HCT116 (cell line): ENCODE measurements at regions not wholly inside any gene's neighbourhood (a gene's known extent, or its start where the extent isn't known, plus 50 kb on each side); places are given as distances from the start of the nearest gene placed in this dataset.

Source experiments
- CBX3 ChIP-seq: IDR thresholded peaks from 2 replicates; pipeline ENCODE4 v1.6.1; 2012; ENCODE audit warnings: low read depth
- CEBPB ChIP-seq: IDR thresholded peaks from 2 replicates; pipeline ENCODE4 v1.6.1; 2012; ENCODE audit warnings: low read depth
- EGR1 ChIP-seq: IDR thresholded peaks from 2 replicates; pipeline ENCODE4 v1.6.1; 2012; ENCODE audit warnings: low read depth
- EZH2 ChIP-seq: fragments of 200-600 bp; sonication (generic); IDR thresholded peaks from 2 replicates; pipeline ENCODE4 v1.6.1; 2017; ENCODE audit warnings: antibody characterized with exemption, mixed run types
- EZH2phosphoT487 ChIP-seq: fragments of 200-600 bp; IDR thresholded peaks from 2 replicates; pipeline ENCODE4 v1.6.1; 2018; ENCODE audit warnings: antibody characterized with exemption, borderline replicate concordance
- SP1 ChIP-seq: IDR thresholded peaks from 2 replicates; pipeline ENCODE4 v1.6.1; 2012; ENCODE audit warnings: low read depth
- SRF ChIP-seq: IDR thresholded peaks from 2 replicates; pipeline ENCODE4 v1.6.1; 2012; ENCODE audit warnings: low read depth
- ZBTB33 ChIP-seq: IDR thresholded peaks from 2 replicates; pipeline ENCODE4 v1.6.1; 2011; ENCODE audit warnings: mild to moderate bottlenecking, low read length, moderate library complexity; ENCODE audit not compliant: insufficient replicate concordance; ENCODE audit errors: extremely low read depth
- ZFX ChIP-seq: fragments of 450-650 bp; IDR thresholded peaks from 2 replicates; pipeline ENCODE4 v1.6.1; 2017
- TF ChIP-seq, protein P1 (sequence below), 3 experiments: fragments of 200-600 bp in 1 of 3; sonication (generic) in 1 of 3; IDR thresholded peaks in 2 of 3; conservative IDR thresholded peaks in 1 of 3; 2 replicates each; pipeline ENCODE4 v1.5.1; 2012 to 2017; ENCODE audit warnings: low read depth in 2 of 3, low read length in 2 of 3, antibody characterized with exemption in 1 of 3, borderline replicate concordance in 1 of 3, control low read depth in 1 of 3, mild to moderate bottlenecking in 1 of 3, mixed read lengths in 1 of 3, mixed run types in 1 of 3, moderate library complexity in 1 of 3; ENCODE audit not compliant: insufficient read depth in 1 of 3
- TF ChIP-seq, protein P2 (sequence below): IDR thresholded peaks from 2 replicates; pipeline ENCODE4 v1.6.1; 2012

DNA sequence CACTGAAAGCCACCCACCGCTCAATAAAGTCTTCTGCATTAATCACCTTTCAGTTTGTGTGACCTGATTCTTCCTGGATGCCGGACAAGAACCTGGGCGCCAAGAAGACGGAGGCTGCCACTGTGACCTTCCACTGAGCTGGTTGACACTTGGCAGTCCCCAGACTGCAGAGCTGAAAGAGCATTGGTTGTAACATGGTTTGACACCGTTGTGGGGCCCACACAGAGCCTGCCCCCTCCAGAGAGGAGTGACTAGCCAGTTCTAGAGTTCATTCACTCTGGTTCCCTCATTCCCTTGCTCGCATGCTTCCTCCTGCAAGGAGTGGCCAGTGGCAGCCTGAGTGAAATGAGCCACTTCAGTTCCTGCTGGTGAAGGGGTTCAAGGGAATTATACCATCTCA is 86.2 kb upstream of the ANXA1 start:
- TF ChIP-seq SP1 (no peak), CBX3 (no peak), SRF (no peak), EZH2phosphoT487 (no peak), CEBPB (no peak), ZBTB33 (no peak), EGR1 (no peak), ZFX (no peak), EZH2 (no peak)
- TF ChIP-seq, protein P1, sequence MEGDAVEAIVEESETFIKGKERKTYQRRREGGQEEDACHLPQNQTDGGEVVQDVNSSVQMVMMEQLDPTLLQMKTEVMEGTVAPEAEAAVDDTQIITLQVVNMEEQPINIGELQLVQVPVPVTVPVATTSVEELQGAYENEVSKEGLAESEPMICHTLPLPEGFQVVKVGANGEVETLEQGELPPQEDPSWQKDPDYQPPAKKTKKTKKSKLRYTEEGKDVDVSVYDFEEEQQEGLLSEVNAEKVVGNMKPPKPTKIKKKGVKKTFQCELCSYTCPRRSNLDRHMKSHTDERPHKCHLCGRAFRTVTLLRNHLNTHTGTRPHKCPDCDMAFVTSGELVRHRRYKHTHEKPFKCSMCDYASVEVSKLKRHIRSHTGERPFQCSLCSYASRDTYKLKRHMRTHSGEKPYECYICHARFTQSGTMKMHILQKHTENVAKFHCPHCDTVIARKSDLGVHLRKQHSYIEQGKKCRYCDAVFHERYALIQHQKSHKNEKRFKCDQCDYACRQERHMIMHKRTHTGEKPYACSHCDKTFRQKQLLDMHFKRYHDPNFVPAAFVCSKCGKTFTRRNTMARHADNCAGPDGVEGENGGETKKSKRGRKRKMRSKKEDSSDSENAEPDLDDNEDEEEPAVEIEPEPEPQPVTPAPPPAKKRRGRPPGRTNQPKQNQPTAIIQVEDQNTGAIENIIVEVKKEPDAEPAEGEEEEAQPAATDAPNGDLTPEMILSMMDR (IDR thresholded peaks at IDR 0.05 in 2 of 3, conservative IDR thresholded peaks at IDR 0.05 in 1 of 3; ENCODE audit: borderline replicate concordance in 1 of 3, insufficient read depth in 1 of 3, low read depth in 2 of 3, low read length in 2 of 3): no peak
- TF ChIP-seq, protein P2, sequence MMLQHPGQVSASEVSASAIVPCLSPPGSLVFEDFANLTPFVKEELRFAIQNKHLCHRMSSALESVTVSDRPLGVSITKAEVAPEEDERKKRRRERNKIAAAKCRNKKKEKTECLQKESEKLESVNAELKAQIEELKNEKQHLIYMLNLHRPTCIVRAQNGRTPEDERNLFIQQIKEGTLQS: no peak
